Choroid plexus epithelial cell (primary cell): ENCODE measurements at regions not wholly inside any gene's neighbourhood (a gene's known extent, or its start where the extent isn't known, plus 50 kb on each side); places are given as distances from the start of the nearest gene placed in this dataset.
A peak's percentile ranks its signal among the peaks of the same experiment; 100 is the strongest.

Experiments used
- DNase-seq: peaks from one replicate; pipeline ENCODE4 v3.0.0-alpha.2; 2010; ENCODE audit warnings: low read depth
- H3K4me3 ChIP-seq: 2 replicates; pipeline ENCODE4 v1.5.1; 2011; ENCODE audit warnings: low read depth, mild to moderate bottlenecking, control low read depth, low read length, moderate library complexity
- CTCF ChIP-seq: conservative IDR thresholded peaks from 2 replicates; pipeline ENCODE4 v1.5.1; 2011; ENCODE audit warnings: low read depth, mild to moderate bottlenecking, control low read depth, inconsistent platforms, low read length, moderate library complexity

- H3K4me3 ChIP-seq: no peak overlapping the region
- no peak for DNase-seq
- TF ChIP-seq CTCF: no peak
Observed at GRCh38 chr12:4119157-4119761, 154.3 kb upstream of the CCND2 start.

DNA sequence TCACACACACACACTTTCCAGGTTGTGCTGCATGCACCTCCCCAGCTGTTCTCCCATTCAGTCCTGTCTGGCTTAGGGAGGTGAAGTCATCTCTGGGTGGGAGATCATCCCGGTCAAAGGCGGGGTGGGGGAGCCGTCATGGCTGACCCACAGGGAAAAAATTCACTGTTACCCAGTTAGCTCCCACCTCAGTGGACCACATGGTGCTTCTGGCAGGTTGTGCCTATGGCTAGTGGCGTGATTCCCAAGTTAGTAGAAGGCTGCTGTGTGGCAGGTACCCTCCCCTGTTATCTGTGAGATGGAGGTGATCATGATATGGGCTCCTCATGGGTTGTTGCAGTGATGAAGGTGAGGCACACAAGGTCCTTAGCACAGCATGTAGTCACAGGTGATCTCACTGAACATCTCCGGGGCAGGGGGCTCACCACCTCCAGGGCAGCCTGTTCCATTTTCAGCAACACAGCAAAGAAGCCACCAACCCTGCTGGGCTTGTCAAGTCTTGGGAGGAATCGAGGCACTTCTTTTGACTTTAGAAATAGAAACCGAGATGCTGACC, 154.9 kb upstream of the CCND2 start:
- no peak for TF ChIP-seq CTCF
- H3K4me3 ChIP-seq: no peak overlapping the region
- DNase-seq: no peak

GRCh38 chr12:4118017-4118510, 155.5 kb upstream of the CCND2 start:
- no peak for TF ChIP-seq CTCF
- peak; percentile 64 for DNase-seq
- H3K4me3 ChIP-seq: no peak overlapping the region

DNA sequence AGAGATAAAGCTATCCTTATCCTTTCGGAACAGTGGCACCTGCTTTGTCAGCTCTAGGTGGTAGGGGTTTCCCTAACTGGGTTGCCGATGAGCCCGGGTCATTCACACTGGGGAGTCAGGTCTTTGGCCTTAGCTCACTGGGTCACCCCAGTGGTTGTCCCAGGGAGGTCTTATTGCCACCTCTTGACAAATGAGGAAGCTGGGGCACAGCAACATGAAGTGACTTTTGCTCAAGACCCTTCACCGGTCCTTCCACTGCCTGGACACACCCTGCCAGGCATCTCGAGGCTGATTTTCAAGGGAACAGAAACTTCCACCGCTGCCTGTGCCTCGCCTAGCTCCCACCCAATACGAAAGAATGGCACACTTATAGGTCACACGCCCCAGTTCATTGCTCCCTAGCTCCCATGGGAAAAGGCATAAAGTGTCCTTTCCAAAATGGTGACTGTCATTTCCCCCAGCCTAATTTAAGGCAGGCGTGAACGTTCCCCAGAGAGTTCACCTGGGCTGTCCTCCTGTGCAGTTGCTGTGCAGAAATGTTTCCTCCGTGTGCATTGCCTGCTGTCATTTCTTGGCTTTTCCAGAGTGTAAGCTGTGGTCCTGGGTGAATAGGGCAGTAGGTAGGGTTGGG, 156.1 kb upstream of the CCND2 start:
- DNase-seq: no peak
- TF ChIP-seq CTCF: no peak
- H3K4me3 ChIP-seq: no peak overlapping the region

GRCh38 chr12:4116251-4117111, 157.1 kb upstream of the CCND2 start:
- no peak overlapping the region for H3K4me3 ChIP-seq
- no peak for TF ChIP-seq CTCF
- DNase-seq: peak; percentile 69

DNA sequence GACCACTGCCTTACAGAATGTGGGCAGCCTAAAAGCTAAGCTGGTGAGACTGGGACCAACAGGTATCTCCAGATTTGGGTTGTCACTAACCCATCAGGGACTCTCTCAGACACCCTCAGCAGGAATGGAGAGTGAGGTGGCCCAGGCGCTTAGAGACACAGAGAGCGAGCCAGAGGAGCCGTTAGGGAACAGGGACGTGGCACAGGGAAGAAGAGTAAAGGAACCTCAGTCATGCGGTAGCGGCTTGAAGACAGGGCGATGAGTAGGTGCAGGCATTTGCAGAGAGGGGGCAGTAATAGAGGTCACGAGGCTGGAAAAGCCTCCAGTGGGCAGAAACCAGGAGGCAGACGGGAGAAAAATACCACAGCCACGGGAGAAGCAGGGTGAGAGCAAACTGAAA, 158.0 kb upstream of the CCND2 start:
- DNase-seq: no peak
- TF ChIP-seq CTCF: no peak
- H3K4me3 ChIP-seq: no peak overlapping the region
